ENCODE measurements at regions not wholly inside any gene's neighbourhood (a gene's known extent, or its start where the extent isn't known, plus 50 kb on each side); places are given as distances from the start of the nearest gene placed in this dataset.

DNA sequence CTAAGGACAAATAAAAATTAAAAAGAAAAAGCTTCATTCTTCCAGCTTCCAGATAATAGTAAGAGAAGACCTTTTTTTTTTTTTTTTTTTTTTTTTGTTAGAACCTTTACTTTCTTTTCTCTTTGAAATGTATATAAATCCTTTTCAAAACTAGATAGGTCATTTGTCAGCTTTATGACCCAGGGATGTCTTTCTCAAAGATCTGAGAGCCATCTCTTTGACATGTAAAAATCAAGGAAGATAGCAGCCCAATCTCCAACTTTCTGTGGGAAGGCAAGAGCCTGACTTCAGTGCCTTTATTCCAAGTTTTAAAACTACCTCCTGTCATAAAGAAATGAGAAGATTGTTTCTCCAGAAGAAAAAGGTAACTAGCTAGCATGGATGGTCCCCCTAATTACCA is 203.3 kb upstream of the LRFN5 start:
- Histone ChIP-seq H3K4me3 (ENCODE audit: low read length) (no peak overlapping the region), H3K4me1 (ENCODE audit: low read length) (no peaks in the 10 kb centered on the region), H3K9me2 (replicated peaks; ENCODE audit: insufficient read depth, low read length) (no peaks in the 10 kb centered on the region; the same call in 1 of the 2 replicates), H4K20me1 (ENCODE audit: insufficient read depth, low read depth, low read length) (no peaks in the 10 kb centered on the region), H3K9ac (ENCODE audit: low read length) (no peak overlapping the region), H2AFZ (ENCODE audit: low read length) (no peak overlapping the region), H3K36me3 (ENCODE audit: insufficient read depth, low read length) (no peaks in the 10 kb centered on the region), H3K79me2 (ENCODE audit: low read length) (no peaks in the 10 kb centered on the region), H3K9me3 (ENCODE audit: low read length) (no peaks in the 10 kb centered on the region), H3K27ac (ENCODE audit: low read length) (no peak overlapping the region), H3K4me2 (ENCODE audit: low read depth, low read length, poor library complexity, severe bottlenecking) (no peak overlapping the region), H3K27me3 (ENCODE audit: low read length) (no peaks in the 10 kb centered on the region)
- no peak for DNase-seq

DNA sequence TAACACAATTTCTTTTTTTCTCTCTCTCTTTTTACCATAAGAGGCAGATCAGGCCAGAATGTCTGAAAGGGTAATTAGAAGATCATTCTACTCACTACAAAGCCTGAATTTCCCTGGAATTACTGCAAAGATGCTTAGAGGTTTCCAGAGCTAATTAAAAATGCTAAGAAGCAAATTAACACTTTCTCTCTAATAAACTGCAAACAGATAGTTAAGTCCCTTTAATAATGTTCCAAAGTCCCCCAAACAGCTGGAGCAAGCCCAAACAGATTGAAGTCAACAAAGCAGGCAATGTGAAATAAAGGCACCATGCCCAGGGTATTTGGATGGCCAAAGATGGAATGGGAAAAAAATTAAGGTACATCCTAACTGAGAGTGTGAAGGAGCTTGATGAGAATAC is 208.8 kb upstream of the LRFN5 start:
- no peaks in the 10 kb centered on the region for H3K9me3 ChIP-seq (ENCODE audit: low read length)
- no peak overlapping the region for H3K4me3 ChIP-seq (ENCODE audit: low read length)
- H3K79me2 ChIP-seq (ENCODE audit: low read length): no peaks in the 10 kb centered on the region
- H3K27ac ChIP-seq (ENCODE audit: low read length): no peak overlapping the region
- H3K27me3 ChIP-seq (ENCODE audit: low read length): no peaks in the 10 kb centered on the region
- H4K20me1 ChIP-seq (ENCODE audit: insufficient read depth, low read depth, low read length): no peaks in the 10 kb centered on the region
- H3K4me2 ChIP-seq (ENCODE audit: low read depth, low read length, poor library complexity, severe bottlenecking): no peak overlapping the region
- no peak overlapping the region for H3K9ac ChIP-seq (ENCODE audit: low read length)
- no peaks in the 10 kb centered on the region for H3K36me3 ChIP-seq (ENCODE audit: insufficient read depth, low read length)
- H3K4me1 ChIP-seq (ENCODE audit: low read length): no peaks in the 10 kb centered on the region
- no peak overlapping the region for H2AFZ ChIP-seq (ENCODE audit: low read length)
- DNase-seq: no peak
- H3K9me2 ChIP-seq (replicated peaks; ENCODE audit: insufficient read depth, low read length): no peaks in the 10 kb centered on the region

DNA sequence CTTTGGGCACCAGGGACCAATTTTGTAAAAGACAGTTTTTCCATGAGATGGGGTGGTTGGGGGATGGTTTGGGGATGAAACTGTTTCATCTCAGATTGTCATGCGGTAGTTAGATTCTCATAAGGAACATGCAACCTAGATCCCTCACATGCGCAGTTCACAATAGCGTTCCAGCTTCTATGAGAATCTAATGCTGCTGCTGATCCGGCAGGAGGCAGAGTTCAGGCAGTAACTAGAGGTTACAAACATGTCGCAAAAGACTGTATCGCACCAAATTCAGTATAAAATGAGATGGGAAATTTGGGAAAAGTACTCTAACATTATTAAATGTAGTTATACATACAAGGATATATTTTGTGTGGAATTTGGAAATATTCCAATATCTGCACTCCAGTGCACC is 213.2 kb upstream of the LRFN5 start:
- Histone ChIP-seq H3K27ac (ENCODE audit: low read length) (no peak overlapping the region), H3K4me1 (ENCODE audit: low read length) (no peaks in the 10 kb centered on the region), H3K9me3 (ENCODE audit: low read length) (no peaks in the 10 kb centered on the region), H3K4me3 (ENCODE audit: low read length) (no peak overlapping the region), H3K27me3 (ENCODE audit: low read length) (peaks cover 6% of the 10 kb centered on the region; the same call in 1 of the 2 replicates), H3K79me2 (ENCODE audit: low read length) (no peaks in the 10 kb centered on the region), H3K36me3 (ENCODE audit: insufficient read depth, low read length) (no peaks in the 10 kb centered on the region), H4K20me1 (ENCODE audit: insufficient read depth, low read depth, low read length) (no peaks in the 10 kb centered on the region), H3K9ac (ENCODE audit: low read length) (no peak overlapping the region), H3K4me2 (ENCODE audit: low read depth, low read length, poor library complexity, severe bottlenecking) (no peak overlapping the region), H2AFZ (ENCODE audit: low read length) (no peak overlapping the region), H3K9me2 (replicated peaks; ENCODE audit: insufficient read depth, low read length) (peaks cover 7% of the 10 kb centered on the region; the same call in 1 of the 2 replicates)
- no peak for DNase-seq

DNA sequence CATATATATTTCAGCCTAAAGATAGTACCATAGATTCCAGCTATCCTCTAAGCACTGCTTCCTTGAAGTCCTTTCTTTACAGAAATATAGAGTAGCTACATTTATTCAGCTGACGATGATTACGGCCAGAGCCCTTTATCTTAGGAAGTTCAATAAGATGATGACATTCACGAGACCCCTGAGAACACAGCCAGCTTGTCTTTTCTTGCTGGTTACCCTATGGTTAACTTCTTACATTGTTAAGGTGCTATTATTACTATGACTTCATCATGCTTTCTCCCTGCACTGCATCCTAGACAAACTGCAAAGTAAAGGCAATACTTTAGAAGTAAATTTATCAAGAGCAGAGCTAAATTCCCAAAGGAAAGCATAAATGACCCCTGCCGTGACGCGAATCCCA is 214.4 kb upstream of the LRFN5 start:
- no peaks in the 10 kb centered on the region for H3K79me2 ChIP-seq (ENCODE audit: low read length)
- no peak overlapping the region for H3K27ac ChIP-seq (ENCODE audit: low read length)
- no peak overlapping the region for H3K4me2 ChIP-seq (ENCODE audit: low read depth, low read length, poor library complexity, severe bottlenecking)
- no peak overlapping the region for H2AFZ ChIP-seq (ENCODE audit: low read length)
- peaks cover 6% of the 10 kb centered on the region; the same call in 1 of the 2 replicates for H3K27me3 ChIP-seq (ENCODE audit: low read length)
- no peaks in the 10 kb centered on the region for H3K4me1 ChIP-seq (ENCODE audit: low read length)
- peaks cover 7% of the 10 kb centered on the region; the same call in 1 of the 2 replicates for H3K9me2 ChIP-seq (replicated peaks; ENCODE audit: insufficient read depth, low read length)
- no peak overlapping the region for H3K4me3 ChIP-seq (ENCODE audit: low read length)
- no peak for DNase-seq
- no peaks in the 10 kb centered on the region for H4K20me1 ChIP-seq (ENCODE audit: insufficient read depth, low read depth, low read length)
- no peak overlapping the region for H3K9ac ChIP-seq (ENCODE audit: low read length)
- no peaks in the 10 kb centered on the region for H3K36me3 ChIP-seq (ENCODE audit: insufficient read depth, low read length)
- no peaks in the 10 kb centered on the region for H3K9me3 ChIP-seq (ENCODE audit: low read length)

DNA sequence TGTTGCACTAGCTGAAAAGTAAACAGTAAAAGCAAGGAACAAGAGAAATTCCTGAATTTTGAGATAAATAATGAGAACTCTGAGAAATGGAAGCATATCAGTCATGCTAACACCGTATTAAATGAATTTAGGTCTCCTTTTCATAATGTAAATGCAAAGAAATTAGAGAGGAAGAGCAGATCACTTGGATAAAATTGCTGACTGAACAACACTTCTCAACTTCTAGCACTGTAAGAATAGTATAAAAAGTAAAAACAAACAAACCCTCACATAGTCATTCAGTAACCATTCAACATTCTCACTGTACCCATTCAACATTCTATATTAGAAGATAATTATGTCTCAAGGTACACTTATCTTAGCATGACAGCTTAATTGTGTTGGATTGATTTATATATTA is 217.3 kb upstream of the LRFN5 start:
- no peak overlapping the region for H3K4me3 ChIP-seq (ENCODE audit: low read length)
- peaks cover 7% of the 10 kb centered on the region; the same call in 1 of the 2 replicates for H3K9me2 ChIP-seq (replicated peaks; ENCODE audit: insufficient read depth, low read length)
- H3K79me2 ChIP-seq (ENCODE audit: low read length): no peaks in the 10 kb centered on the region

DNA sequence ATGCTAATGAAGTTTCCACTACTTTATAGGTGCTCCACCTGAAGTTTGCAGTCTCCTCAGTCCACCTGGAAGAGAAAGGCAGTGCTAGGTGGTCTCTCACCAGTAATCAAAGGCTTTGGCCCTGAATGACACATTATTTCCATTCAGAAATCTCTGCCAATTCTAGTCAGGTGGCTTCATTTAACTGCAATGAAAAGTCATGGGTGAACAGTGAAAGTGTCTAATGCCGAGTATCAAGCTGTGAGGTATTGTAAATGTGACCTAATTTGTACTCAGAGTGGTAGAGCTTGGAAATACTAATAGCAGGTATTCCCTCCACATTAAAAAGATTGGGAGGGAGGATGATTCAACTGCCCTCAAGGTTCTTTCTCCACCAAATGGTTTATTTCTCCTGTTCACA is 220.9 kb upstream of the LRFN5 start:
- Histone ChIP-seq H3K9me2 (replicated peaks; ENCODE audit: insufficient read depth, low read length) (peaks cover 7% of the 10 kb centered on the region; the same call in 1 of the 2 replicates), H3K27me3 (ENCODE audit: low read length) (peaks cover 6% of the 10 kb centered on the region; the same call in 1 of the 2 replicates), H3K4me3 (ENCODE audit: low read length) (no peak overlapping the region), H3K36me3 (ENCODE audit: insufficient read depth, low read length) (no peaks in the 10 kb centered on the region), H3K9ac (ENCODE audit: low read length) (no peak overlapping the region), H3K4me1 (ENCODE audit: low read length) (no peaks in the 10 kb centered on the region), H3K9me3 (ENCODE audit: low read length) (no peaks in the 10 kb centered on the region), H4K20me1 (ENCODE audit: insufficient read depth, low read depth, low read length) (no peaks in the 10 kb centered on the region), H3K4me2 (ENCODE audit: low read depth, low read length, poor library complexity, severe bottlenecking) (no peak overlapping the region), H3K79me2 (ENCODE audit: low read length) (no peaks in the 10 kb centered on the region), H2AFZ (ENCODE audit: low read length) (no peak overlapping the region), H3K27ac (ENCODE audit: low read length) (no peak overlapping the region)
- DNase-seq: no peak

More for the DNA sequence above, 217.3 kb upstream of the LRFN5 start:
- H3K4me2 ChIP-seq (ENCODE audit: low read depth, low read length, poor library complexity, severe bottlenecking): no peak overlapping the region
- no peak for DNase-seq
- H3K9me3 ChIP-seq (ENCODE audit: low read length): no peaks in the 10 kb centered on the region
- no peak overlapping the region for H3K9ac ChIP-seq (ENCODE audit: low read length)
- no peaks in the 10 kb centered on the region for H4K20me1 ChIP-seq (ENCODE audit: insufficient read depth, low read depth, low read length)
- H2AFZ ChIP-seq (ENCODE audit: low read length): no peak overlapping the region
- no peak overlapping the region for H3K27ac ChIP-seq (ENCODE audit: low read length)
- H3K27me3 ChIP-seq (ENCODE audit: low read length): peaks cover 6% of the 10 kb centered on the region; the same call in 1 of the 2 replicates
- H3K36me3 ChIP-seq (ENCODE audit: insufficient read depth, low read length): no peaks in the 10 kb centered on the region
- H3K4me1 ChIP-seq (ENCODE audit: low read length): no peaks in the 10 kb centered on the region

DNA sequence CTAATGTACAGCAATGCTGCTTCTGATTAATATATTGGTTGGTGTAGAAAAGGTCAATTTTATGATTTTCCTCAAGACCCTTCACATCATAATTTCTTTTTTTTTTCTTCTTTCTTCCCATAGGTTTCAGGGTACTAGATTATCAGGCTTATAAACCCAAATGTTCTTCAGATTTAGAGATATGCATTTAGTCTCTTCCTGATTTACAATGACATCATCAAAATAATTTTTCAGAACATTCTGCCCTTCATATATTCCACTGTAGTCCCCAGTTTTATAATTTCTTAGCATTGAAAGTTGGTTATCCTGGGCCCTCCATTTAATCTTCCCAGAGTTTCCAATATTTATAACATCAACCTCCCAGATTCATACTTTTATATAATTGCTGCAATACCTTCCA is 226.7 kb upstream of the LRFN5 start:
- no peaks in the 10 kb centered on the region for H3K79me2 ChIP-seq (ENCODE audit: low read length)
- H3K9me2 ChIP-seq (replicated peaks; ENCODE audit: insufficient read depth, low read length): no peaks in the 10 kb centered on the region
- no peak for DNase-seq
- H4K20me1 ChIP-seq (ENCODE audit: insufficient read depth, low read depth, low read length): no peaks in the 10 kb centered on the region
- no peaks in the 10 kb centered on the region for H3K9me3 ChIP-seq (ENCODE audit: low read length)
- H3K36me3 ChIP-seq (ENCODE audit: insufficient read depth, low read length): no peaks in the 10 kb centered on the region
- no peak overlapping the region for H3K27ac ChIP-seq (ENCODE audit: low read length)
- H3K4me3 ChIP-seq (ENCODE audit: low read length): no peak overlapping the region
- no peaks in the 10 kb centered on the region for H3K4me1 ChIP-seq (ENCODE audit: low read length)
- H3K27me3 ChIP-seq (ENCODE audit: low read length): no peaks in the 10 kb centered on the region
- no peak overlapping the region for H3K4me2 ChIP-seq (ENCODE audit: low read depth, low read length, poor library complexity, severe bottlenecking)
- H2AFZ ChIP-seq (ENCODE audit: low read length): no peak overlapping the region
- no peak overlapping the region for H3K9ac ChIP-seq (ENCODE audit: low read length)

DNA sequence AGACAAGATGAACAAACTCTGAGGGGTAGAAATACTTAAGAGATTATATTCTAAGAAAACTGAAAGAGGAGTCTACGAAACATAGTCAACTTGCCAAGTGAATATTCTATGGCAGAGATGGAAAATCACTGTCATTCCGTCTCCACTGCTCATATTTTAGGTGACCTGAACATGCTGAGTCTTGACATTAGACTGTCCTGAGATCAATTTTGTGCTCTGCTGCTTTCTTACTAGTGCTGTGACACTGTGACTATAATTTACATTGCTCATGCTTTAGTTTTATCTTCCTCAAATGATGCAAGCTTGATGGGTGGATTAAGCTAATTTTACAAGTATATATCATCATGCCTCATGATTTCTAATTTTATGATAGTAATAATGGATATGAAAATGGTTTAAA is 228.2 kb upstream of the LRFN5 start:
- H3K4me3 ChIP-seq (ENCODE audit: low read length): no peak overlapping the region
- no peaks in the 10 kb centered on the region for H3K9me2 ChIP-seq (replicated peaks; ENCODE audit: insufficient read depth, low read length)
- H3K4me2 ChIP-seq (ENCODE audit: low read depth, low read length, poor library complexity, severe bottlenecking): no peak overlapping the region
- H3K36me3 ChIP-seq (ENCODE audit: insufficient read depth, low read length): no peaks in the 10 kb centered on the region
- 0 out of 2 replicates have a peak, but pooled peaks cover 5% of the 10 kb centered on the region for H3K9me3 ChIP-seq (ENCODE audit: low read length)
- no peak for DNase-seq
- no peak overlapping the region for H3K27ac ChIP-seq (ENCODE audit: low read length)
- no peaks in the 10 kb centered on the region for H4K20me1 ChIP-seq (ENCODE audit: insufficient read depth, low read depth, low read length)
- no peaks in the 10 kb centered on the region for H3K79me2 ChIP-seq (ENCODE audit: low read length)
- no peak overlapping the region for H2AFZ ChIP-seq (ENCODE audit: low read length)
- no peaks in the 10 kb centered on the region for H3K27me3 ChIP-seq (ENCODE audit: low read length)
- no peaks in the 10 kb centered on the region for H3K4me1 ChIP-seq (ENCODE audit: low read length)
- no peak overlapping the region for H3K9ac ChIP-seq (ENCODE audit: low read length)

DNA sequence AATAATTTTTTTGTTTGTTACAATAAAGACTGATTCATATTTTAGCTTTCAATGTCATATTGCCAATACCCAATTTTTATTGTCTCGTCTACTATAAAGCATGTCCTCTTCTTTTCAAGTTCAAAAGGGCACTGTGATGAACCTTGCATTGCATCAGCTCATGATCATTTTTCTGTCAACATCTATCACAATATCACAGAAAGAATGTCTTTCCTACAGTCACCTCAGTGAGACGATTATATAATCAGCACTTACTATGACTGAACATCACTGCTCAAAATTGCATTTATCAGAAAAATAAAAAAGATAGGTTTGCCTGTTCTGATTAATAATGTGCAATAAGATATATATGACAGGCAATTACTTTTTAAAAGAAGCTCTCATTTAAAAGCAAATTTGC is 228.7 kb upstream of the LRFN5 start:
- DNase-seq: no peak
- no peaks in the 10 kb centered on the region for H3K27me3 ChIP-seq (ENCODE audit: low read length)
- no peaks in the 10 kb centered on the region for H4K20me1 ChIP-seq (ENCODE audit: insufficient read depth, low read depth, low read length)
- no peak overlapping the region for H3K27ac ChIP-seq (ENCODE audit: low read length)
- H2AFZ ChIP-seq (ENCODE audit: low read length): no peak overlapping the region
- no peaks in the 10 kb centered on the region for H3K9me2 ChIP-seq (replicated peaks; ENCODE audit: insufficient read depth, low read length)
- no peak overlapping the region for H3K9ac ChIP-seq (ENCODE audit: low read length)
- 0 out of 2 replicates have a peak, but pooled peaks cover 5% of the 10 kb centered on the region for H3K9me3 ChIP-seq (ENCODE audit: low read length)
- H3K36me3 ChIP-seq (ENCODE audit: insufficient read depth, low read length): no peaks in the 10 kb centered on the region
- H3K4me2 ChIP-seq (ENCODE audit: low read depth, low read length, poor library complexity, severe bottlenecking): no peak overlapping the region
- no peaks in the 10 kb centered on the region for H3K4me1 ChIP-seq (ENCODE audit: low read length)
- H3K79me2 ChIP-seq (ENCODE audit: low read length): no peaks in the 10 kb centered on the region
- no peak overlapping the region for H3K4me3 ChIP-seq (ENCODE audit: low read length)

All from Karpas-422 (cell line).